ENCODE measurements at regions not wholly inside any gene's neighbourhood (a gene's known extent, or its start where the extent isn't known, plus 50 kb on each side); places are given as distances from the start of the nearest gene placed in this dataset.

- ATAC-seq (no peak), DNase-seq (no peak)
- Mint-ChIP-seq H3K27ac (no peak overlapping the region), H3K27me3 (ENCODE audit: low read depth in 2 of 2) (no peaks in the 10 kb centered on the region), H3K36me3 (no peaks in the 10 kb centered on the region), H3K4me1 (peaks cover 4 to 5% of the 10 kb centered on the region in 2 donors), H3K4me3 (no peak overlapping the region), H3K9me3 (no peaks in the 10 kb centered on the region)
- TF ChIP-seq, protein P1, sequence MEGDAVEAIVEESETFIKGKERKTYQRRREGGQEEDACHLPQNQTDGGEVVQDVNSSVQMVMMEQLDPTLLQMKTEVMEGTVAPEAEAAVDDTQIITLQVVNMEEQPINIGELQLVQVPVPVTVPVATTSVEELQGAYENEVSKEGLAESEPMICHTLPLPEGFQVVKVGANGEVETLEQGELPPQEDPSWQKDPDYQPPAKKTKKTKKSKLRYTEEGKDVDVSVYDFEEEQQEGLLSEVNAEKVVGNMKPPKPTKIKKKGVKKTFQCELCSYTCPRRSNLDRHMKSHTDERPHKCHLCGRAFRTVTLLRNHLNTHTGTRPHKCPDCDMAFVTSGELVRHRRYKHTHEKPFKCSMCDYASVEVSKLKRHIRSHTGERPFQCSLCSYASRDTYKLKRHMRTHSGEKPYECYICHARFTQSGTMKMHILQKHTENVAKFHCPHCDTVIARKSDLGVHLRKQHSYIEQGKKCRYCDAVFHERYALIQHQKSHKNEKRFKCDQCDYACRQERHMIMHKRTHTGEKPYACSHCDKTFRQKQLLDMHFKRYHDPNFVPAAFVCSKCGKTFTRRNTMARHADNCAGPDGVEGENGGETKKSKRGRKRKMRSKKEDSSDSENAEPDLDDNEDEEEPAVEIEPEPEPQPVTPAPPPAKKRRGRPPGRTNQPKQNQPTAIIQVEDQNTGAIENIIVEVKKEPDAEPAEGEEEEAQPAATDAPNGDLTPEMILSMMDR (IDR thresholded peaks at IDR 0.05), result no peak
- Histone ChIP-seq H3K27me3 (ENCODE audit: control insufficient read depth, insufficient read depth, low read length) (no peaks in the 10 kb centered on the region), H3K9me3 (ENCODE audit: control insufficient read depth, insufficient read depth, low read length) (no peaks in the 10 kb centered on the region), H3K4me3 (ENCODE audit: low read length) (no peak overlapping the region), H3K27ac (ENCODE audit: low read length) (no peak overlapping the region), H3K36me3 (ENCODE audit: control insufficient read depth, insufficient read depth, low read length) (no peaks in the 10 kb centered on the region), H3K4me1 (ENCODE audit: control insufficient read depth, insufficient read depth, low read length) (no peaks in the 10 kb centered on the region)
- 78% methylated on average over 2 of the region's 5 CpGs for WGBS (ENCODE audit: insufficient coverage)
- intact Hi-C loops (cut with micrococcal nuclease), result no loop called here
These were observed 268.8 kb upstream of the BTG1 start for GRCh38 chr12:92414170-92415070.

DNA sequence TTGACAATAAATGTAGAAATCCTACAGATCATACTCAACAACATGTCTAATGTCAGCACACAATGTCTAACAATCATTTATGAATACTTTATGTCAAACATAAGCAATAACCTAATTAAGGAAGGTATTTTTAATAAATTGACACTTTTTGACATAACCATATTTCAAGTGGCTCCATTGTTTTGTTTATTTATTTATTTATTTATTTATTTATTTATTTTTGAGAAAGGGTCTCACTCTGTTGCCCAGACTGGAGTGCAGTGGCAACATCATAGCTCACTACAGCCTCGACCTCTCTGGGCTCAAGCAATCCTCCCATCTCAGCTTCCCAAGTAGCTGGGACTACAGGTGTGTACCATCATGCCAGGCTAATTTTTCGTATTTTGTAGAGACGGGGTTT lies 267.6 kb upstream of the BTG1 start:
- Histone ChIP-seq H3K4me3 (ENCODE audit: low read length) (no peak overlapping the region), H3K9me3 (ENCODE audit: control insufficient read depth, insufficient read depth, low read length) (no peaks in the 10 kb centered on the region), H3K4me1 (ENCODE audit: control insufficient read depth, insufficient read depth, low read length) (no peaks in the 10 kb centered on the region), H3K27ac (ENCODE audit: low read length) (no peak overlapping the region), H3K27me3 (ENCODE audit: control insufficient read depth, insufficient read depth, low read length) (no peaks in the 10 kb centered on the region), H3K36me3 (ENCODE audit: control insufficient read depth, insufficient read depth, low read length) (no peaks in the 10 kb centered on the region)
- H3K27ac Mint-ChIP-seq, result no peak overlapping the region
- 98% methylated on average over 3 of the region's 3 CpGs for WGBS (ENCODE audit: insufficient coverage)
- H3K4me3 Mint-ChIP-seq, result no peak overlapping the region
- ATAC-seq, result no peak
- TF ChIP-seq, protein P1 (IDR thresholded peaks at IDR 0.05), result no peak
- no peaks in the 10 kb centered on the region for H3K36me3 Mint-ChIP-seq
- H3K27me3 Mint-ChIP-seq (ENCODE audit: low read depth in 2 of 2), result no peaks in the 10 kb centered on the region
- intact Hi-C loops (cut with micrococcal nuclease), result no loop called here
- DNase-seq, result no peak
- no peaks in the 10 kb centered on the region for H3K9me3 Mint-ChIP-seq
- H3K4me1 Mint-ChIP-seq, result peaks cover 9 to 10% of the 10 kb centered on the region in 2 donors

DNA sequence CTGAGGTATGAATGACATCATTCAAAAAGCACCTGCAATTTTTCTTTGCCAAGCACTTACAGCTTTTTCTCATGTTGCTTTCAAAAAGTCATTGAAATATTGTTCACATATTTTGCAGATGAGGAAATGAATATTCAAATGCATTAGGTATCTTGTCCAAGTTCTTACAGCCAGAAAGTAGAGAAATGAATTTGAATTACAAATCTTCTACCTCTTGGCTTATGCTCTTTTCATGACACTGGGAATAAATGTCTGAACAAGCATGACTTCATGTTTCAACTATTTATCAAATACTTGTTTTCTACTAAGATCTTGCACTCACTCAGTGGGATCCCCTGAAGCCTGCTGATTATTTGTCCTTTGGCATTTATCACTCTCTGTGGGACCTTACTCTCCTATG lies 267.2 kb upstream of the BTG1 start:
- H3K4me3 ChIP-seq (ENCODE audit: low read length), result no peak overlapping the region
- ATAC-seq, result no peak
- H3K9me3 ChIP-seq (ENCODE audit: control insufficient read depth, insufficient read depth, low read length), result no peaks in the 10 kb centered on the region
- Mint-ChIP-seq H3K4me1 (peaks cover 13 to 14% of the 10 kb centered on the region in 2 donors), H3K27me3 (ENCODE audit: low read depth in 2 of 2) (no peaks in the 10 kb centered on the region), H3K27ac (no peak overlapping the region), H3K9me3 (no peaks in the 10 kb centered on the region), H3K4me3 (no peak overlapping the region), H3K36me3 (no peaks in the 10 kb centered on the region)
- H3K4me1 ChIP-seq (ENCODE audit: control insufficient read depth, insufficient read depth, low read length), result peaks cover 3% of the 10 kb centered on the region
- intact Hi-C loops (cut with micrococcal nuclease), result no loop called here
- no peak for DNase-seq
- H3K27ac ChIP-seq (ENCODE audit: low read length), result no peak overlapping the region
- TF ChIP-seq, protein P1 (IDR thresholded peaks at IDR 0.05), result no peak
- no peaks in the 10 kb centered on the region for H3K27me3 ChIP-seq (ENCODE audit: control insufficient read depth, insufficient read depth, low read length)
- H3K36me3 ChIP-seq (ENCODE audit: control insufficient read depth, insufficient read depth, low read length), result no peaks in the 10 kb centered on the region

DNA sequence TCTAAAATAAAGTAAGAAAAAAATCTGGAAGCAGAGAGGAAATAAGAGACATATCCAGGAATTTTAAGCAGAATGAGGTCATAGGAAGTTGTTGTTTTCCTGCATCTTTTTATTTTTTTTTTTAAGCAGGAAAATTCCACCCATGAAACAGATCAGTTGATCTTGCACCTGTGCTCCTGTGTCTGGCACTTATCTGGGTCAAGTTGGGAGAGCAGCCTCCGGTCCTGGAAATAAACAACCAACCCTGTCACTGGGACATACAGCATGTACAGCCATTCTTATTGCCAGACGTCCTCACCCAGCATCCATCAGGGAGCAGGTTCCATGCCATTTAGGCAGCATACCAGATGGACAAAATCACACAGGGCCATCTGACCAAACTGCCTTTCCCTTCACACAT lies 266.0 kb upstream of the BTG1 start:
- TF ChIP-seq, protein P1 (IDR thresholded peaks at IDR 0.05), result no peak
- no peak for ATAC-seq
- Histone ChIP-seq H3K27ac (ENCODE audit: low read length) (no peak overlapping the region), H3K4me1 (ENCODE audit: control insufficient read depth, insufficient read depth, low read length) (peaks cover 9% of the 10 kb centered on the region), H3K36me3 (ENCODE audit: control insufficient read depth, insufficient read depth, low read length) (no peaks in the 10 kb centered on the region), H3K9me3 (ENCODE audit: control insufficient read depth, insufficient read depth, low read length) (no peaks in the 10 kb centered on the region), H3K4me3 (ENCODE audit: low read length) (no peak overlapping the region), H3K27me3 (ENCODE audit: control insufficient read depth, insufficient read depth, low read length) (no peaks in the 10 kb centered on the region)
- Mint-ChIP-seq H3K27ac (no peak overlapping the region), H3K9me3 (no peaks in the 10 kb centered on the region), H3K4me3 (no peak overlapping the region), H3K36me3 (no peaks in the 10 kb centered on the region), H3K4me1 (peaks cover 18 to 19% of the 10 kb centered on the region in 2 donors), H3K27me3 (ENCODE audit: low read depth in 2 of 2) (no peaks in the 10 kb centered on the region)
- DNase-seq, result no peak
- intact Hi-C loops (cut with micrococcal nuclease), result loop anchor here (2.0 kb wide), 1 partner anchor 837 kb away; no protein-coding TSS in a partner anchor
- 90% methylated on average over 2 of the region's 2 CpGs for WGBS (ENCODE audit: insufficient coverage)

Measured in natural killer cell (primary cell).